HepG2 (cell line): ENCODE measurements at regions not wholly inside any gene's neighbourhood (a gene's known extent, or its start where the extent isn't known, plus 50 kb on each side); places are given as distances from the start of the nearest gene placed in this dataset.

ENCODE experiments used
- ATAC-seq: fragments of 200-7000 bp; cut with Tn5 transposase; 3 replicates; pipeline ENCODE4 v1.9.1; 2020; ENCODE audit warnings: mild to moderate bottlenecking, moderate library complexity
- BruUV-seq: library from RNA; stranded (reverse); fragments of 400-500 nt; replicated peaks from 2 replicates; lab custom pipeline; 2021; lab: Mats Ljungman, UMichigan
- CTCF ChIA-PET: fragments of 300-600 bp; formaldehyde crosslinking; extraction: SDS; loops from one replicate; lab custom pipeline; 2021; ENCODE audit warnings: low total read pairs, inconsistent platforms, low intra/inter-chr PET ratio; lab: Yijun Ruan, JAX
- POLR2A ChIA-PET: fragments of 350-600 bp; sonication (Branson Sonifier 250); formaldehyde crosslinking; loops from one replicate; lab custom pipeline; 2020; ENCODE audit warnings: antibody characterized with exemption, inconsistent platforms; lab: Yijun Ruan, JAX
- DNase-seq: peaks from one replicate; pipeline ENCODE4 v3.0.0-alpha.2; 2015; ENCODE audit warnings: low spot score
- FAIRE-seq: peaks from 3 replicates; lab custom pipeline; 2011; peaks lifted over from hg19 to GRCh38; lab: Jason Lieb, UNC
- H2AFZ ChIP-seq: one replicate; pipeline ENCODE4 v1.6.1; 2011; ENCODE audit warnings: low read length, inconsistent platforms
- H3K27ac ChIP-seq: fragments of 300-600 bp; 3 replicates; pipeline ENCODE4 v1.8.0; 2011; ENCODE audit warnings: mixed run types, mild to moderate bottlenecking, mixed read lengths, low read length, inconsistent platforms; ENCODE audit not compliant: insufficient read depth; ENCODE audit errors: extremely low read length
- H3K27me3 ChIP-seq, 2 experiments: fragments of 200-600 bp in 1 of 2; 2 replicates in 1 of 2; 3 replicates in 1 of 2; pipeline versions ENCODE4 v1.6.0 to v1.8.0; 2011; ENCODE audit warnings: low read length in 2 of 2, mild to moderate bottlenecking in 2 of 2, moderate library complexity in 2 of 2, inconsistent platforms in 1 of 2; ENCODE audit not compliant: insufficient read depth in 2 of 2, control insufficient read depth in 1 of 2
- H3K36me3 ChIP-seq, 2 experiments: fragments of 200-600 bp in 1 of 2; replicated peaks in 1 of 2; 2 replicates in 1 of 2; 3 replicates in 1 of 2; pipeline versions ENCODE4 v1.5.1 to v1.8.0; 2011; ENCODE audit warnings: low read length in 2 of 2, inconsistent platforms in 1 of 2; ENCODE audit not compliant: insufficient read depth in 2 of 2, control insufficient read depth in 1 of 2
- H3K4me1 ChIP-seq: 2 replicates; pipeline ENCODE4 v1.5.1; 2012; ENCODE audit warnings: low read length, inconsistent platforms; ENCODE audit not compliant: insufficient read depth
- H3K4me2 ChIP-seq: 2 replicates; pipeline ENCODE4 v1.6.0; 2011; ENCODE audit warnings: low read depth, low read length, inconsistent platforms
- H3K4me3 ChIP-seq, 3 experiments: fragments of 200-600 bp in 1 of 3; sonication (generic), shearing (Covaris generic) in 1 of 3; replicated peaks in 1 of 3; 2 replicates each; pipeline ENCODE4 v1.5.1; 2011 to 2016; ENCODE audit warnings: low read length in 3 of 3, inconsistent platforms in 2 of 3, low read depth in 2 of 3, mild to moderate bottlenecking in 2 of 3, control low read depth in 1 of 3, mixed read lengths in 1 of 3; ENCODE audit not compliant: insufficient read depth in 1 of 3
- H3K79me2 ChIP-seq: one replicate; pipeline ENCODE4 v1.6.1; 2011; ENCODE audit warnings: low read length, inconsistent platforms; ENCODE audit not compliant: insufficient read depth
- H3K9ac ChIP-seq: 2 replicates; pipeline ENCODE4 v1.6.0; 2011; ENCODE audit warnings: mild to moderate bottlenecking, low read depth, low read length, inconsistent platforms; ENCODE audit not compliant: insufficient read depth
- H3K9me3 ChIP-seq: 2 replicates; pipeline ENCODE4 v1.5.1; 2012; ENCODE audit warnings: mild to moderate bottlenecking, low read length
- H4K20me1 ChIP-seq: 2 replicates; pipeline ENCODE4 v1.6.0; 2011; ENCODE audit warnings: inconsistent platforms, mild to moderate bottlenecking, low read length, moderate library complexity; ENCODE audit not compliant: insufficient read depth
- KLF11 ChIP-seq: IDR thresholded peaks from 2 replicates; pipeline ENCODE4 v1.6.1; 2016; ENCODE audit warnings: missing compliant biosample characterization
- MZF1 ChIP-seq: sonication (generic); formaldehyde crosslinking; IDR thresholded peaks from 2 replicates; pipeline ENCODE4 v1.8.1; 2023; ENCODE audit warnings: mild to moderate bottlenecking, missing genetic modification reagents, borderline replicate concordance
- NBN ChIP-seq: fragments of 450-650 bp; conservative IDR thresholded peaks from 2 replicates; pipeline ENCODE4 v1.6.1; 2017
- NPAS2 ChIP-seq: sonication (generic); formaldehyde crosslinking; IDR thresholded peaks from 2 replicates; pipeline ENCODE4 v1.8.0; 2022; ENCODE audit warnings: mild to moderate bottlenecking, missing genetic modification reagents, borderline replicate concordance
- ONECUT2 ChIP-seq: sonication (generic); formaldehyde crosslinking; IDR thresholded peaks from 2 replicates; pipeline ENCODE4 v1.4.0; 2020; ENCODE audit warnings: missing genetic modification reagents
- SMYD3 ChIP-seq: sonication (generic); formaldehyde crosslinking; IDR thresholded peaks from 2 replicates; pipeline ENCODE4 v1.8.1; 2023; ENCODE audit warnings: mild to moderate bottlenecking, missing genetic modification reagents
- TEAD2 ChIP-seq: sonication (generic); formaldehyde crosslinking; IDR thresholded peaks from 2 replicates; pipeline ENCODE4 v1.9.0; 2021; ENCODE audit warnings: missing genetic modification reagents
- ZBTB1 ChIP-seq: sonication (generic); formaldehyde crosslinking; IDR thresholded peaks from 2 replicates; pipeline ENCODE4 v1.4.0; 2020; ENCODE audit warnings: missing genetic modification reagents, borderline replicate concordance
- ZNF17 ChIP-seq: sonication (generic); formaldehyde crosslinking; IDR thresholded peaks from 2 replicates; pipeline ENCODE4 v1.5.0; 2020; ENCODE audit warnings: mild to moderate bottlenecking, missing genetic modification reagents
- ZNF383 ChIP-seq: sonication (generic); formaldehyde crosslinking; IDR thresholded peaks from 2 replicates; pipeline ENCODE4 v1.4.0; 2020; ENCODE audit warnings: missing genetic modification reagents, mild to moderate bottlenecking, borderline replicate concordance
- ZNF674 ChIP-seq: sonication (generic); formaldehyde crosslinking; IDR thresholded peaks from 2 replicates; pipeline ENCODE4 v1.5.0; 2020; ENCODE audit warnings: low read depth, mild to moderate bottlenecking, missing genetic modification reagents
- WGBS: methylation state at CpG from one replicate; pipeline ENCODE4 v1.1.6; 2017; ENCODE audit warnings: low lambda C conversion rate; 5-methylcytosine and 5-hydroxymethylcytosine counted together
- in situ Hi-C: cut with HindIII; loops from 2 replicates; pipeline ENCODE4 v1.10.0; 2017; ENCODE audit warnings: low pct_unique_long_range_greater_than_20kb; ENCODE audit not compliant: extremely low pct_ligation_motif_present
- intact Hi-C: fragments of 100-400 bp; cut with micrococcal nuclease; formaldehyde crosslinking; loops from one replicate; pipeline ENCODE4 v1.10.0; 2022; ENCODE audit not compliant: unreplicated experiment
- TF ChIP-seq, protein P1 (sequence below): sonication (generic); formaldehyde crosslinking; IDR thresholded peaks from 2 replicates; pipeline ENCODE4 v1.4.0; 2020; ENCODE audit warnings: mild to moderate bottlenecking, missing genetic modification reagents
- TF ChIP-seq, protein P2 (sequence below): sonication (generic); formaldehyde crosslinking; IDR thresholded peaks from 2 replicates; pipeline ENCODE4 v1.8.1; 2023; ENCODE audit warnings: missing genetic modification reagents, inconsistent platforms, borderline replicate concordance
- TF ChIP-seq, protein P3 (sequence below): sonication (generic); formaldehyde crosslinking; IDR thresholded peaks from 2 replicates; pipeline ENCODE4 v1.4.0; 2020; ENCODE audit warnings: missing genetic modification reagents, borderline replicate concordance

DNA sequence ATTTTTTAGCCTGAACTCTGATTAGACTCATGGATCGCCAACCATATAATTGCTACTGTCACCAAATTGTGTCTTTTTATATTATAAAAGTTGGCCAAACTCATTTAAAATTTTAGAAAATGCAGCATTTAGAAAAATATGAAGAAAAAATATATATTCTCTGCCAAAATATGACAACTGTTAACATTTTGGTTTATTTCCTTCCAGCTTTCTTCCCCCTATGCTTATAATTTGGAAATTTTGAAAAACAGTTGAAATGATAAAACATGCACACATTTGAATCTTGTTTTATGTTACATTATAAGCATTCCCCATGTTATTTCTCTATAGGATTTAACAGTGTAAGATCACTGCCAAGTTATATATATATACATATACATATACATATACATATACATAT is 1112.8 kb downstream of the TUSC7 start:
- Histone ChIP-seq H3K27ac (no peak overlapping the region), H3K79me2 (no peaks in the 10 kb centered on the region), H4K20me1 (no peaks in the 10 kb centered on the region), H3K4me1 (no peaks in the 10 kb centered on the region), H3K9ac (no peak overlapping the region), H3K36me3 (no peaks in the 10 kb centered on the region), H3K4me2 (no peak overlapping the region), H3K4me3 (no peak overlapping the region), H3K9me3 (no peaks in the 10 kb centered on the region), H2AFZ (no peak overlapping the region), H3K27me3 (no peaks in the 10 kb centered on the region)
- TF ChIP-seq TEAD2 (CRISPR knock-in tag) (no peak), ZNF17 (CRISPR knock-in tag) (no peak), NPAS2 (CRISPR knock-in tag) (no peak)
- TF ChIP-seq, protein P1, sequence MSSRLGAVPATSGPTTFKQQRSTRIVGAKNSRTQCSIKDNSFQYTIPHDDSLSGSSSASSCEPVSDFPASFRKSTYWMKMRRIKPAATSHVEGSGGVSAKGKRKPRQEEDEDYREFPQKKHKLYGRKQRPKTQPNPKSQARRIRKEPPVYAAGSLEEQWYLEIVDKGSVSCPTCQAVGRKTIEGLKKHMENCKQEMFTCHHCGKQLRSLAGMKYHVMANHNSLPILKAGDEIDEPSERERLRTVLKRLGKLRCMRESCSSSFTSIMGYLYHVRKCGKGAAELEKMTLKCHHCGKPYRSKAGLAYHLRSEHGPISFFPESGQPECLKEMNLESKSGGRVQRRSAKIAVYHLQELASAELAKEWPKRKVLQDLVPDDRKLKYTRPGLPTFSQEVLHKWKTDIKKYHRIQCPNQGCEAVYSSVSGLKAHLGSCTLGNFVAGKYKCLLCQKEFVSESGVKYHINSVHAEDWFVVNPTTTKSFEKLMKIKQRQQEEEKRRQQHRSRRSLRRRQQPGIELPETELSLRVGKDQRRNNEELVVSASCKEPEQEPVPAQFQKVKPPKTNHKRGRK = no peak
- TF ChIP-seq, protein P2, sequence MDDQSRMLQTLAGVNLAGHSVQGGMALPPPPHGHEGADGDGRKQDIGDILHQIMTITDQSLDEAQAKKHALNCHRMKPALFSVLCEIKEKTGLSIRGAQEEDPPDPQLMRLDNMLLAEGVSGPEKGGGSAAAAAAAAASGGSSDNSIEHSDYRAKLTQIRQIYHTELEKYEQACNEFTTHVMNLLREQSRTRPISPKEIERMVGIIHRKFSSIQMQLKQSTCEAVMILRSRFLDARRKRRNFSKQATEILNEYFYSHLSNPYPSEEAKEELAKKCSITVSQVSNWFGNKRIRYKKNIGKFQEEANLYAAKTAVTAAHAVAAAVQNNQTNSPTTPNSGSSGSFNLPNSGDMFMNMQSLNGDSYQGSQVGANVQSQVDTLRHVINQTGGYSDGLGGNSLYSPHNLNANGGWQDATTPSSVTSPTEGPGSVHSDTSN = no peak
- ChIA-PET POLR2A (no interaction called here), CTCF (no interaction called here)
- BruUV-seq = no TSS peak
- FAIRE-seq = no peak
- ATAC-seq = no peak
- DNase-seq = no peak
- intact Hi-C loops = no loop called here
- in situ Hi-C loops = no loop called here
- WGBS = 22% methylated on average over 1 of the region's 1 CpG

DNA sequence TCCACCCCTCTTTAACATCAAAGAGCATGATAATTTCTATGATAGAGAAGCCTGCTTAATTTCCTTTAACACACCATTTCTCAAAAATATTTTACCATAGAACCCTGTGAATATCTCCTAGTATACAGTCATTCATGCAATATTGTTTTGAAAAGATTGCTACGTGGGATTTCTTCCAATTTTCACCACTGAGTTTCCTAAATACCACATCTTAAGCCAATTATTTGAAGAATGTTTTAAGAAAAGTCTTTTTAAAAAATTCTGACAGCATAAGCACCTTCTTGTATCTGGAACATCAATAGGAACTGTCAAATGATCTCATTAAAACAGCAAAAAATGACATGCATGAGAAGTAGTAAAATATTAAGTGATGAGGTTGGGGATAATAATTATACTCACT is 1126.7 kb downstream of the TUSC7 start:
- ChIA-PET CTCF (no interaction called here), POLR2A (no interaction called here)
- Histone ChIP-seq H3K4me3 (no peak overlapping the region), H3K27me3 (no peaks in the 10 kb centered on the region), H3K27ac (no peak overlapping the region), H2AFZ (no peak overlapping the region), H3K4me1 (no peaks in the 10 kb centered on the region), H3K4me2 (no peak overlapping the region), H3K79me2 (no peaks in the 10 kb centered on the region), H3K9me3 (no peaks in the 10 kb centered on the region), H3K9ac (no peak overlapping the region), H4K20me1 (no peaks in the 10 kb centered on the region), H3K36me3 (no peaks in the 10 kb centered on the region)
- FAIRE-seq (no peak), DNase-seq (no peak), ATAC-seq (no peak)
- WGBS = 0% methylated on average over 1 of the region's 1 CpG
- in situ Hi-C loops (no loop called here), intact Hi-C loops (no loop called here)
- BruUV-seq = no TSS peak
- TF ChIP-seq ONECUT2 (CRISPR knock-in tag) (no peak), ZBTB1 (CRISPR knock-in tag) (no peak), MZF1 (CRISPR knock-in tag) (no peak), KLF11 (CRISPR knock-in tag) (no peak), SMYD3 (CRISPR knock-in tag) (no peak), NBN (no peak), ZNF674 (CRISPR knock-in tag) (no peak), ZNF383 (CRISPR knock-in tag) (no peak)
- TF ChIP-seq, protein P3, sequence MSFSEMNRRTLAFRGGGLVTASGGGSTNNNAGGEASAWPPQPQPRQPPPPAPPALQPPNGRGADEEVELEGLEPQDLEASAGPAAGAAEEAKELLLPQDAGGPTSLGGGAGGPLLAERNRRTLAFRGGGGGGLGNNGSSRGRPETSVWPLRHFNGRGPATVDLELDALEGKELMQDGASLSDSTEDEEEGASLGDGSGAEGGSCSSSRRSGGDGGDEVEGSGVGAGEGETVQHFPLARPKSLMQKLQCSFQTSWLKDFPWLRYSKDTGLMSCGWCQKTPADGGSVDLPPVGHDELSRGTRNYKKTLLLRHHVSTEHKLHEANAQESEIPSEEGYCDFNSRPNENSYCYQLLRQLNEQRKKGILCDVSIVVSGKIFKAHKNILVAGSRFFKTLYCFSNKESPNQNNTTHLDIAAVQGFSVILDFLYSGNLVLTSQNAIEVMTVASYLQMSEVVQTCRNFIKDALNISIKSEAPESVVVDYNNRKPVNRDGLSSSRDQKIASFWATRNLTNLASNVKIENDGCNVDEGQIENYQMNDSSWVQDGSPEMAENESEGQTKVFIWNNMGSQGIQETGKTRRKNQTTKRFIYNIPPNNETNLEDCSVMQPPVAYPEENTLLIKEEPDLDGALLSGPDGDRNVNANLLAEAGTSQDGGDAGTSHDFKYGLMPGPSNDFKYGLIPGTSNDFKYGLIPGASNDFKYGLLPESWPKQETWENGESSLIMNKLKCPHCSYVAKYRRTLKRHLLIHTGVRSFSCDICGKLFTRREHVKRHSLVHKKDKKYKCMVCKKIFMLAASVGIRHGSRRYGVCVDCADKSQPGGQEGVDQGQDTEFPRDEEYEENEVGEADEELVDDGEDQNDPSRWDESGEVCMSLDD (CRISPR knock-in tag) = no peak
